A673 (cell line): ENCODE measurements at regions not wholly inside any gene's neighbourhood (a gene's known extent, or its start where the extent isn't known, plus 50 kb on each side); places are given as distances from the start of the nearest gene placed in this dataset.
A peak's percentile ranks its signal among the peaks of the same experiment; 100 is the strongest.

Experiments
- BruUV-seq: library from RNA; stranded (reverse); fragments of 400-500 nt; replicated peaks from 2 replicates; lab custom pipeline; 2021; lab: Mats Ljungman, UMichigan
- CTCF ChIA-PET: fragments of 300-600 bp; sonication (Branson Sonifier 250); formaldehyde crosslinking; loops from one replicate; lab custom pipeline; 2022; ENCODE audit warnings: antibody characterized with exemption; lab: Charles Lee
- POLR2A ChIA-PET: fragments of 300-600 bp; sonication (Branson Sonifier 250); formaldehyde crosslinking; loops from one replicate; lab custom pipeline; 2022; ENCODE audit warnings: antibody characterized with exemption; ENCODE audit not compliant: low non-redundant PET; lab: Charles Lee
- DNase-seq: peaks from one replicate; pipeline ENCODE4 v3.0.0-alpha.2; 2015; ENCODE audit warnings: low spot score
- H3K27ac ChIP-seq: fragments of 200-600 bp; sonication (generic); 2 replicates; pipeline ENCODE4 v1.5.1; 2016; ENCODE audit warnings: mixed run types, low read depth, mild to moderate bottlenecking, mixed read lengths, antibody characterized with exemption, low read length; ENCODE audit not compliant: poor library complexity, severe bottlenecking
- H3K27me3 ChIP-seq: fragments of 200-600 bp; sonication (generic); replicated peaks from 2 replicates; pipeline ENCODE4 v1.6.1; 2017; ENCODE audit warnings: mixed run types, low read depth, mild to moderate bottlenecking, mixed read lengths, antibody characterized with exemption, low read length; ENCODE audit not compliant: insufficient read depth, poor library complexity
- H3K36me3 ChIP-seq: fragments of 200-600 bp; sonication (generic); 2 replicates; pipeline ENCODE4 v1.6.1; 2016; ENCODE audit warnings: mixed run types, mild to moderate bottlenecking, mixed read lengths, antibody characterized with exemption, low read length; ENCODE audit not compliant: insufficient read depth, poor library complexity, severe bottlenecking
- H3K4me1 ChIP-seq: fragments of 200-600 bp; sonication (generic); 2 replicates; pipeline ENCODE4 v1.6.1; 2017; ENCODE audit warnings: mixed run types, mild to moderate bottlenecking, mixed read lengths, antibody characterized with exemption, low read length; ENCODE audit not compliant: insufficient read depth, poor library complexity, severe bottlenecking
- H3K4me3 ChIP-seq: fragments of 200-600 bp; sonication (generic); 2 replicates; pipeline ENCODE4 v1.5.1; 2016; ENCODE audit warnings: low read depth, mixed run types, mild to moderate bottlenecking, mixed read lengths, low read length; ENCODE audit not compliant: poor library complexity, severe bottlenecking
- H3K9me3 ChIP-seq: fragments of 200-600 bp; sonication (generic); 2 replicates; pipeline ENCODE4 v1.6.1; 2016; ENCODE audit warnings: mixed run types, low read depth, mild to moderate bottlenecking, mixed read lengths, antibody characterized with exemption, low read length; ENCODE audit not compliant: poor library complexity, severe bottlenecking
- CTCF ChIP-seq: fragments of 300-800, 200-600 bp; sonication (generic); conservative IDR thresholded peaks from 2 replicates; pipeline ENCODE4 v1.5.1; 2017; ENCODE audit warnings: low read depth, mild to moderate bottlenecking, antibody characterized with exemption, low read length, moderate library complexity, mixed read lengths
- EZH2 ChIP-seq: fragments of 200-600 bp; sonication (generic); IDR thresholded peaks from 2 replicates; pipeline ENCODE4 v1.6.1; 2017; ENCODE audit warnings: borderline replicate concordance, low read depth, mild to moderate bottlenecking, mixed read lengths, antibody characterized with exemption, low read length; ENCODE audit not compliant: poor library complexity, severe bottlenecking
- intact Hi-C: fragments of 100-400 bp; cut with micrococcal nuclease; formaldehyde crosslinking; loops from one replicate; pipeline ENCODE4 v1.10.0; 2022; ENCODE audit not compliant: unreplicated experiment

- Histone ChIP-seq H3K27me3 (no peaks in the 10 kb centered on the region), H3K9me3 (no peaks in the 10 kb centered on the region), H3K36me3 (no peaks in the 10 kb centered on the region), H3K4me1 (peaks cover 10% of the 10 kb centered on the region), H3K27ac (no peak overlapping the region), H3K4me3 (no peak overlapping the region)
- BruUV-seq = no TSS peak
- ChIA-PET CTCF (interaction anchor here (0.6 kb wide), 1 partner anchor 631 kb away, joined by 7 read pairs; no protein-coding TSS in a partner anchor), POLR2A (no interaction called here)
- intact Hi-C loops = no loop called here
- DNase-seq = no peak
- TF ChIP-seq EZH2 (no peak), CTCF (no peak)
These were observed 78.1 kb upstream of the RPH3A start for GRCh38 chr12:112713471-112713870.

GRCh38 chr12:112714166-112714710 lies 77.3 kb upstream of the RPH3A start:
- intact Hi-C loops = no loop called here
- Histone ChIP-seq H3K9me3 (no peaks in the 10 kb centered on the region), H3K36me3 (no peaks in the 10 kb centered on the region), H3K27ac (no peak overlapping the region), H3K4me3 (no peak overlapping the region), H3K27me3 (no peaks in the 10 kb centered on the region), H3K4me1 (peaks cover 10% of the 10 kb centered on the region)
- POLR2A ChIA-PET = no interaction called here
- DNase-seq = no peak
- TF ChIP-seq CTCF (no peak), EZH2 (no peak)
- BruUV-seq = no TSS peak
- CTCF ChIA-PET = no interaction called here

GRCh38 chr12:112716099-112717093 lies 75.2 kb upstream of the RPH3A start:
- no peaks in the 10 kb centered on the region for H3K9me3 ChIP-seq
- no TSS peak for BruUV-seq
- DNase-seq = peak; percentile 42
- intact Hi-C loops = no loop called here
- H3K36me3 ChIP-seq = no peaks in the 10 kb centered on the region
- ChIA-PET CTCF (no interaction called here), POLR2A (interaction anchor here (0.7 kb wide), 1 partner anchor 15 kb away, joined by 3 read pairs; no protein-coding TSS in a partner anchor)
- H3K27me3 ChIP-seq = no peaks in the 10 kb centered on the region
- no peak overlapping the region for H3K4me3 ChIP-seq
- no peak overlapping the region for H3K27ac ChIP-seq
- peaks cover 1% of the 10 kb centered on the region for H3K4me1 ChIP-seq
- no peak for TF ChIP-seq EZH2
- no peak for TF ChIP-seq CTCF
